Heart left ventricle (tissue), 16 donors: ENCODE measurements at regions not wholly inside any gene's neighbourhood (a gene's known extent, or its start where the extent isn't known, plus 50 kb on each side); places are given as distances from the start of the nearest gene placed in this dataset.

ENCODE experiments used
- ATAC-seq, 4 donors: fragments of 200-7000 bp; cut with Tn5 transposase; one replicate each; pipeline ENCODE4 v1.9.1; 2020 to 2022; ENCODE audit warnings: moderate library complexity in 4 of 4, mild to moderate bottlenecking in 3 of 4, moderate number of reproducible peaks in 1 of 4
- DNase-seq, 5 donors: peaks; one replicate each; pipeline ENCODE4 v3.0.0-alpha.2; 2020
- H3K27ac ChIP-seq, 12 donors: fragments of 200-600 bp; sonication (generic) in 4 of 12; one replicate each; pipeline versions ENCODE4 v1.5.0 to v1.8.0; 2016 to 2022; ENCODE audit warnings: mild to moderate bottlenecking in 2 of 12
- H3K27me3 ChIP-seq, 9 donors: fragments of 200-600 bp; sonication (generic) in 2 of 9; one replicate each; pipeline versions ENCODE4 v1.5.1 to v1.8.0; 2016 to 2022; ENCODE audit warnings: mild to moderate bottlenecking in 3 of 9
- H3K36me3 ChIP-seq, 9 donors: fragments of 200-600 bp; sonication (generic) in 2 of 9; one replicate each; pipeline versions ENCODE4 v1.5.0 to v1.8.0; 2018 to 2022; ENCODE audit warnings: mild to moderate bottlenecking in 2 of 9
- H3K4me1 ChIP-seq, 12 donors: fragments of 200-600 bp; sonication (generic) in 4 of 12; one replicate each; pipeline versions ENCODE4 v1.5.0 to v1.8.0; 2016 to 2022; ENCODE audit warnings: mild to moderate bottlenecking in 3 of 12
- H3K4me3 ChIP-seq, 12 donors: fragments of 200-600 bp; sonication (generic) in 4 of 12; one replicate each; pipeline versions ENCODE4 v1.5.0 to v1.8.0; 2017 to 2022; ENCODE audit warnings: mild to moderate bottlenecking in 9 of 12, moderate library complexity in 4 of 12
- H3K9me3 ChIP-seq, 12 donors: fragments of 200-600 bp; sonication (generic) in 4 of 12; one replicate each; pipeline versions ENCODE4 v1.5.0 to v1.8.0; 2016 to 2022; ENCODE audit warnings: mild to moderate bottlenecking in 1 of 12
- CTCF ChIP-seq, 12 donors: fragments of 200-600 bp; sonication (generic) in 4 of 12; IDR thresholded peaks; one replicate each; pipeline versions ENCODE4 v1.5.0 to v1.8.0; 2018 to 2022; ENCODE audit warnings: antibody characterized with exemption in 12 of 12, mild to moderate bottlenecking in 5 of 12
- POLR2A ChIP-seq, 2 donors: fragments of 450-650 bp; IDR thresholded peaks; one replicate each; pipeline ENCODE4 v1.6.1; 2017; ENCODE audit warnings: antibody characterized with exemption in 2 of 2, mild to moderate bottlenecking in 2 of 2, moderate library complexity in 2 of 2
- WGBS, 4 donors: extraction: QIAGEN DNeasy Blood & Tissue Kit in 2 of 4; methylation state at CpG; one replicate each; pipeline versions ENCODE4 v1.1.5 to v1.1.7; 2013 to 2018; 5-methylcytosine and 5-hydroxymethylcytosine counted together
- intact Hi-C, 10 donors: fragments of 100-400 bp; cut with DNase I; formaldehyde crosslinking; loops; one replicate each; pipeline versions ENCODE4 v1.11.1 to v1.14.2; 2022
- donor health status: ischemic (EF 13 %, LVEDD 7.1; RV severe dilation, severe dysfunction).
- donor health status: healthy with polysubstance abuse.
- donor health status: DM: no; HTN: yes; CAD: no.
- donor health status: DM: no; HTN: no; CAD: no.
- donor health status: ischemic (EF 25% LVEDD 6.9; RV normal size, moderate dysfunction).
- donor health status: ischemic (EF 25% LVEDD 5.7; RV mildly dilated, moderate dysfunction).
- donor health status: healthy.
- donor health status: DM: yes; HTN: yes; CAD: no.
- donor health status: ischemic (EF 35%, LVEDD 5.7; RV mildly dilated, moderate dysfunction).
- donor health status: nonischemic (EF 11% LVEDD 7.7; RV severe dilation, severe dysfunction).
- donor health status: DM: yes; HTN: yes; CAD: no.
- donor health status: PGD.
- donor health status: ischemic (EF 29% LVEDD 5.4; RV normal size, mild dysfunction).
- donor health status: nonischemic (EF 23%, LVEDD 6.1; RV moderate dilation, normal function).

- Histone ChIP-seq H3K4me1 (no peaks in the 10 kb centered on the region), H3K27ac (peak overlapping the region in 1 of 12 donors; percentile 58), H3K36me3 (no peaks in the 10 kb centered on the region), H3K9me3 (no peaks in the 10 kb centered on the region), H3K27me3 (no peaks in the 10 kb centered on the region), H3K4me3 (no peak overlapping the region)
- no peak for DNase-seq
- no peak for TF ChIP-seq CTCF (IDR thresholded peaks at IDR 0.05)
- TF ChIP-seq POLR2A (IDR thresholded peaks at IDR 0.05), result no peak
- intact Hi-C loops, result no loop called here
- 54 to 71% (median 70%) methylated on average over 1 of the region's 1 CpG for WGBS, 4 donors
- ATAC-seq, result no peak
Measured at GRCh38 chr7:136594739-136595144, 273.7 kb upstream of the CHRM2 start.

- WGBS, 4 donors, result 89 to 93% (median 91%) methylated on average over 2 of the region's 2 CpGs
- peak overlapping the region in 1 of 12 donors; percentile 8 for H3K27ac ChIP-seq
- no peaks in the 10 kb centered on the region for H3K36me3 ChIP-seq
- ATAC-seq, result no peak
- intact Hi-C loops, result no loop called here
- no peak overlapping the region for H3K4me3 ChIP-seq
- no peak for DNase-seq
- H3K27me3 ChIP-seq, result no peaks in the 10 kb centered on the region
- H3K4me1 ChIP-seq, result no peaks in the 10 kb centered on the region
- TF ChIP-seq CTCF (IDR thresholded peaks at IDR 0.05), result no peak
- H3K9me3 ChIP-seq, result no peaks in the 10 kb centered on the region
Measured at GRCh38 chr7:136588216-136588615, 280.2 kb upstream of the CHRM2 start.

- 77 to 82% (median 81%) methylated on average over 2 of the region's 2 CpGs for WGBS, 4 donors
- DNase-seq (no peak), ATAC-seq (no peak)
- no peaks in the 10 kb centered on the region for H3K27me3 ChIP-seq
- no peak overlapping the region for H3K4me3 ChIP-seq
- H3K36me3 ChIP-seq, result no peaks in the 10 kb centered on the region
- H3K9me3 ChIP-seq, result no peaks in the 10 kb centered on the region
- TF ChIP-seq POLR2A (IDR thresholded peaks at IDR 0.05), result no peak
- H3K4me1 ChIP-seq, result no peaks in the 10 kb centered on the region
- intact Hi-C loops, result no loop called here
- H3K27ac ChIP-seq, result no peak overlapping the region
Measured at GRCh38 chr7:136585954-136586670, 282.3 kb upstream of the CHRM2 start.

- no peaks in the 10 kb centered on the region for H3K4me1 ChIP-seq
- no peaks in the 10 kb centered on the region for H3K27me3 ChIP-seq
- intact Hi-C loops, result no loop called here
- TF ChIP-seq CTCF (IDR thresholded peaks at IDR 0.05), result no peak
- TF ChIP-seq POLR2A (IDR thresholded peaks at IDR 0.05), result no peak
- H3K4me3 ChIP-seq, result no peak overlapping the region
- ATAC-seq, result no peak
- no peak for DNase-seq
- 31 to 46% (median 44%) methylated on average over 2 of the region's 2 CpGs for WGBS, 4 donors
- peaks cover 0 to 4% (median 0%) of the 10 kb centered on the region in 12 donors for H3K9me3 ChIP-seq
- no peaks in the 10 kb centered on the region for H3K36me3 ChIP-seq
- no peak overlapping the region for H3K27ac ChIP-seq
Measured at GRCh38 chr7:136566491-136566890, 302.0 kb upstream of the CHRM2 start.

- intact Hi-C loops, result no loop called here
- ATAC-seq (no peak), DNase-seq (no peak)
Measured at GRCh38 chr7:136555933-136556332, 312.5 kb upstream of the CHRM2 start.

More at GRCh38 chr7:136555933-136556332, 312.5 kb upstream of the CHRM2 start:
- Histone ChIP-seq H3K4me3 (no peak overlapping the region), H3K9me3 (no peaks in the 10 kb centered on the region), H3K36me3 (no peaks in the 10 kb centered on the region), H3K27me3 (no peaks in the 10 kb centered on the region), H3K4me1 (no peaks in the 10 kb centered on the region), H3K27ac (no peak overlapping the region)
- 56 to 60% (median 58%) methylated on average over 5 of the region's 5 CpGs for whole genome bisulfite sequencing, 4 donors
- TF ChIP-seq POLR2A (IDR thresholded peaks at IDR 0.05) (no peak), CTCF (IDR thresholded peaks at IDR 0.05) (no peak)
